ENCODE measurements at regions not wholly inside any gene's neighbourhood (a gene's known extent, or its start where the extent isn't known, plus 50 kb on each side); places are given as distances from the start of the nearest gene placed in this dataset.

GRCh38 chr12:77681726-77682125 is 149.0 kb upstream of the NAV3 start:
- ChIA-PET CTCF (no interaction called here), POLR2A (no interaction called here)

GRCh38 chr12:77679686-77680085 is 151.0 kb upstream of the NAV3 start:
- Mint-ChIP-seq H3K4me1 (ENCODE audit: low read depth) (no peaks in the 10 kb centered on the region), H3K9me3 (no peaks in the 10 kb centered on the region), H3K27ac (no peak overlapping the region), H3K4me3 (no peak overlapping the region), H3K36me3 (ENCODE audit: low read depth) (no peaks in the 10 kb centered on the region), H3K27me3 (no peaks in the 10 kb centered on the region)
- Histone ChIP-seq H3K27me3 (ENCODE audit: control insufficient read depth in 1 of 2, insufficient read depth in 2 of 2, low read length in 2 of 2) (no peaks in the 10 kb centered on the region), H3K4me1 (ENCODE audit: insufficient read depth, low read length) (no peaks in the 10 kb centered on the region), H3K4me3 (ENCODE audit: low read length) (no peak overlapping the region), H3K36me3 (ENCODE audit: insufficient read depth, low read length) (no peaks in the 10 kb centered on the region), H3K27ac (ENCODE audit: low read depth in 1 of 2, low read length in 2 of 2) (no peak overlapping the region), H3K9me3 (ENCODE audit: control insufficient read depth in 1 of 2, insufficient read depth in 1 of 2, low read length in 2 of 2) (no peaks in the 10 kb centered on the region)
- no peak for DNase-seq
- intact Hi-C loops (cut with DNase I, micrococcal nuclease) = no loop called here
- ChIA-PET POLR2A (no interaction called here), CTCF (no interaction called here)
- no peak for ATAC-seq (ENCODE audit: poor library complexity)
- no peak for TF ChIP-seq CTCF (IDR thresholded peaks at IDR 0.05)

More at GRCh38 chr12:77681726-77682125, 149.0 kb upstream of the NAV3 start:
- Mint-ChIP-seq H3K4me3 (no peak overlapping the region), H3K27me3 (no peaks in the 10 kb centered on the region), H3K36me3 (ENCODE audit: low read depth) (no peaks in the 10 kb centered on the region), H3K27ac (no peak overlapping the region), H3K9me3 (no peaks in the 10 kb centered on the region), H3K4me1 (ENCODE audit: low read depth) (no peaks in the 10 kb centered on the region)
- Histone ChIP-seq H3K27ac (ENCODE audit: low read depth in 1 of 2, low read length in 2 of 2) (no peak overlapping the region), H3K4me1 (ENCODE audit: insufficient read depth, low read length) (no peaks in the 10 kb centered on the region), H3K9me3 (ENCODE audit: control insufficient read depth in 1 of 2, insufficient read depth in 1 of 2, low read length in 2 of 2) (no peaks in the 10 kb centered on the region), H3K36me3 (ENCODE audit: insufficient read depth, low read length) (no peaks in the 10 kb centered on the region), H3K4me3 (ENCODE audit: low read length) (no peak overlapping the region), H3K27me3 (ENCODE audit: control insufficient read depth in 1 of 2, insufficient read depth in 2 of 2, low read length in 2 of 2) (no peaks in the 10 kb centered on the region)
- intact Hi-C loops (cut with DNase I, micrococcal nuclease) = no loop called here
- DNase-seq = no peak
- ATAC-seq (ENCODE audit: poor library complexity) = no peak
- TF ChIP-seq CTCF (IDR thresholded peaks at IDR 0.05) = no peak

- no peak overlapping the region for H3K27ac ChIP-seq (ENCODE audit: low read depth in 1 of 2, low read length in 2 of 2)
- H3K27me3 Mint-ChIP-seq = no peaks in the 10 kb centered on the region
- CTCF ChIA-PET = interaction anchor here (0.6 kb wide), 1 partner anchor 596 kb away, joined by 3 read pairs; no protein-coding TSS in a partner anchor
- H3K27ac Mint-ChIP-seq = no peak overlapping the region
- DNase-seq (no peak), ATAC-seq (ENCODE audit: poor library complexity) (no peak)
- no peaks in the 10 kb centered on the region for H3K9me3 ChIP-seq (ENCODE audit: control insufficient read depth in 1 of 2, insufficient read depth in 1 of 2, low read length in 2 of 2)
- POLR2A ChIA-PET = no interaction called here
- H3K36me3 ChIP-seq (ENCODE audit: insufficient read depth, low read length) = no peaks in the 10 kb centered on the region
- no peak overlapping the region for H3K4me3 ChIP-seq (ENCODE audit: low read length)
- no peak overlapping the region for H3K4me3 Mint-ChIP-seq
- intact Hi-C loops (cut with DNase I, micrococcal nuclease) = no loop called here
- no peaks in the 10 kb centered on the region for H3K36me3 Mint-ChIP-seq (ENCODE audit: low read depth)
- no peaks in the 10 kb centered on the region for H3K4me1 ChIP-seq (ENCODE audit: insufficient read depth, low read length)
- no peaks in the 10 kb centered on the region for H3K9me3 Mint-ChIP-seq
- no peaks in the 10 kb centered on the region for H3K27me3 ChIP-seq (ENCODE audit: control insufficient read depth in 1 of 2, insufficient read depth in 2 of 2, low read length in 2 of 2)
- TF ChIP-seq CTCF (IDR thresholded peaks at IDR 0.05) = no peak
- no peaks in the 10 kb centered on the region for H3K4me1 Mint-ChIP-seq (ENCODE audit: low read depth)
These were observed 152.1 kb upstream of the NAV3 start for GRCh38 chr12:77678621-77679020.

Data from CD4-positive, alpha-beta T cell (primary cell).